ENCODE measurements at regions not wholly inside any gene's neighbourhood (a gene's known extent, or its start where the extent isn't known, plus 50 kb on each side); places are given as distances from the start of the nearest gene placed in this dataset.

GRCh38 chr11:37336401-37336800, 738.4 kb upstream of the RAG2 start:
- Histone ChIP-seq H3K36me3 (replicated peaks in 1 of 2; ENCODE audit: control insufficient read depth in 1 of 2, insufficient read depth in 2 of 2, low read length in 2 of 2) (no peaks in the 10 kb centered on the region), H2AFZ (ENCODE audit: low read length) (no peak overlapping the region), H3K4me1 (ENCODE audit: insufficient read depth, low read length) (no peaks in the 10 kb centered on the region), H3K27ac (ENCODE audit: extremely low read length, insufficient read depth, low read length) (no peak overlapping the region), H3K4me2 (ENCODE audit: low read depth, low read length) (no peak overlapping the region), H3K9me3 (ENCODE audit: low read length) (peaks cover 80% of the 10 kb centered on the region), H3K9ac (ENCODE audit: insufficient read depth, low read depth, low read length) (no peak overlapping the region), H3K4me3 (replicated peaks in 1 of 3; ENCODE audit: insufficient read depth in 1 of 3, low read depth in 2 of 3, low read length in 3 of 3) (no peak overlapping the region), H4K20me1 (ENCODE audit: insufficient read depth, low read length) (no peaks in the 10 kb centered on the region), H3K79me2 (ENCODE audit: insufficient read depth, low read length) (no peaks in the 10 kb centered on the region), H3K27me3 (ENCODE audit: control insufficient read depth in 1 of 2, insufficient read depth in 2 of 2, low read length in 2 of 2) (no peaks in the 10 kb centered on the region)
- 93% methylated on average over 2 of the region's 2 CpGs for WGBS (ENCODE audit: low lambda C conversion rate)
- ATAC-seq (no peak), DNase-seq (ENCODE audit: low spot score) (no peak), FAIRE-seq (no peak)
- ChIA-PET POLR2A (no interaction called here), CTCF (ENCODE audit: low intra/inter-chr PET ratio, low total read pairs) (no interaction called here)
- in situ Hi-C loops (cut with HindIII; ENCODE audit: extremely low pct_ligation_motif_present, low pct_unique_long_range_greater_than_20kb) (no loop called here), intact Hi-C loops (cut with micrococcal nuclease; ENCODE audit: unreplicated experiment) (no loop called here)
- no TSS peak for BruUV-seq (replicated peaks)
- TF ChIP-seq STAT6 (CRISPR knock-in tag; IDR thresholded peaks at IDR 0.05; ENCODE audit: borderline replicate concordance) (no peak), ZFX (CRISPR knock-in tag; IDR thresholded peaks at IDR 0.05; ENCODE audit: low read depth) (no peak), ZNF383 (CRISPR knock-in tag; IDR thresholded peaks at IDR 0.05; ENCODE audit: borderline replicate concordance) (no peak), ZBED4 (CRISPR knock-in tag; IDR thresholded peaks at IDR 0.05; ENCODE audit: borderline replicate concordance) (no peak), ZKSCAN1 (IDR thresholded peaks at IDR 0.05; ENCODE audit: low read length) (no peak), HMG20A (CRISPR knock-in tag; IDR thresholded peaks at IDR 0.05; ENCODE audit: borderline replicate concordance) (no peak), ZNF530 (CRISPR knock-in tag; IDR thresholded peaks at IDR 0.05; ENCODE audit: low read depth) (no peak), ZSCAN22 (CRISPR knock-in tag; IDR thresholded peaks at IDR 0.05) (no peak), ZBTB38 (CRISPR knock-in tag; IDR thresholded peaks at IDR 0.05) (no peak), CCAR2 (optimal IDR thresholded peaks at IDR 0.05; ENCODE audit: low read depth, low read length) (no peak), ZNF230 (CRISPR knock-in tag; IDR thresholded peaks at IDR 0.05) (no peak), SNAPC4 (CRISPR knock-in tag; IDR thresholded peaks at IDR 0.05) (no peak), ZFP62 (CRISPR knock-in tag; IDR thresholded peaks at IDR 0.05) (no peak)

Data from HepG2 (cell line).